ENCODE measurements at regions not wholly inside any gene's neighbourhood (a gene's known extent, or its start where the extent isn't known, plus 50 kb on each side); places are given as distances from the start of the nearest gene placed in this dataset.
A peak's percentile ranks its signal among the peaks of the same experiment; 100 is the strongest.

- TF ChIP-seq ZFP1 (CRISPR knock-in tag; IDR thresholded peaks at IDR 0.05) (no peak), MAFK (conservative IDR thresholded peaks at IDR 0.05 in 1 of 2, IDR thresholded peaks at IDR 0.05 in 1 of 2; ENCODE audit: low read length in 2 of 2) (peak; percentile 79 to 89), MAFF (IDR thresholded peaks at IDR 0.05; ENCODE audit: low read depth, low read length) (peak; percentile 83)
- Histone ChIP-seq H3K4me1 (ENCODE audit: insufficient read depth, low read length) (no peaks in the 10 kb centered on the region), H3K79me2 (ENCODE audit: insufficient read depth, low read length) (no peaks in the 10 kb centered on the region), H3K9me3 (ENCODE audit: low read length) (peaks cover 19% of the 10 kb centered on the region), H3K4me3 (replicated peaks in 1 of 3; ENCODE audit: insufficient read depth in 1 of 3, low read depth in 2 of 3, low read length in 3 of 3) (no peak overlapping the region), H3K4me2 (ENCODE audit: low read depth, low read length) (no peak overlapping the region), H3K27ac (ENCODE audit: extremely low read length, insufficient read depth, low read length) (no peak overlapping the region), H3K36me3 (replicated peaks in 1 of 2; ENCODE audit: control insufficient read depth in 1 of 2, insufficient read depth in 2 of 2, low read length in 2 of 2) (no peaks in the 10 kb centered on the region), H3K27me3 (ENCODE audit: control insufficient read depth in 1 of 2, insufficient read depth in 2 of 2, low read length in 2 of 2) (no peaks in the 10 kb centered on the region), H2AFZ (ENCODE audit: low read length) (no peak overlapping the region), H3K9ac (ENCODE audit: insufficient read depth, low read depth, low read length) (no peak overlapping the region), H4K20me1 (ENCODE audit: insufficient read depth, low read length) (no peaks in the 10 kb centered on the region)
- WGBS (ENCODE audit: low lambda C conversion rate), result 0% methylated on average over 3 of the region's 3 CpGs
- BruUV-seq (replicated peaks), result no TSS peak
- ATAC-seq (no peak), DNase-seq (ENCODE audit: low spot score) (no peak), FAIRE-seq (no peak)
- intact Hi-C loops (cut with micrococcal nuclease; ENCODE audit: unreplicated experiment), result loop anchor here (5.0 kb wide), 1 partner anchor 101 kb away; no protein-coding TSS in a partner anchor
- CTCF ChIA-PET (ENCODE audit: low intra/inter-chr PET ratio, low total read pairs), result no interaction called here
- POLR2A ChIA-PET, result no interaction called here
- in situ Hi-C loops (cut with HindIII; ENCODE audit: extremely low pct_ligation_motif_present, low pct_unique_long_range_greater_than_20kb), result no loop called here
These were observed 56.1 kb upstream of the ZNF800 start for GRCh38 chr7:127448566-127448965.

GRCh38 chr7:127447326-127447945 lies 54.9 kb upstream of the ZNF800 start:
- Histone ChIP-seq H2AFZ (ENCODE audit: low read length) (no peak overlapping the region), H3K9ac (ENCODE audit: insufficient read depth, low read depth, low read length) (no peak overlapping the region), H3K79me2 (ENCODE audit: insufficient read depth, low read length) (no peaks in the 10 kb centered on the region), H3K4me2 (ENCODE audit: low read depth, low read length) (no peak overlapping the region), H3K27ac (ENCODE audit: extremely low read length, insufficient read depth, low read length) (no peak overlapping the region), H3K4me3 (replicated peaks in 1 of 3; ENCODE audit: insufficient read depth in 1 of 3, low read depth in 2 of 3, low read length in 3 of 3) (no peak overlapping the region), H3K36me3 (replicated peaks in 1 of 2; ENCODE audit: control insufficient read depth in 1 of 2, insufficient read depth in 2 of 2, low read length in 2 of 2) (no peaks in the 10 kb centered on the region), H3K27me3 (ENCODE audit: control insufficient read depth in 1 of 2, insufficient read depth in 2 of 2, low read length in 2 of 2) (no peaks in the 10 kb centered on the region), H3K9me3 (ENCODE audit: low read length) (peaks cover 19% of the 10 kb centered on the region), H3K4me1 (ENCODE audit: insufficient read depth, low read length) (no peaks in the 10 kb centered on the region), H4K20me1 (ENCODE audit: insufficient read depth, low read length) (no peaks in the 10 kb centered on the region)
- no TSS peak for BruUV-seq (replicated peaks)
- intact Hi-C loops (cut with micrococcal nuclease; ENCODE audit: unreplicated experiment), result loop anchor here (5.0 kb wide), 1 partner anchor 100 kb away; no protein-coding TSS in a partner anchor
- no CpG with 5 or more reads among the region's 1 CpG for WGBS (ENCODE audit: low lambda C conversion rate)
- peak; percentile 23 for FAIRE-seq
- CTCF ChIA-PET (ENCODE audit: low intra/inter-chr PET ratio, low total read pairs), result interaction anchor here (1.4 kb wide), 1 partner anchor 100 kb away, joined by 6 read pairs; no protein-coding TSS in a partner anchor
- peak; percentile 64 for DNase-seq (ENCODE audit: low spot score)
- TF ChIP-seq STAG1 (CRISPR knock-in tag; IDR thresholded peaks at IDR 0.05), result peak; percentile 41
- TF ChIP-seq, protein P1, sequence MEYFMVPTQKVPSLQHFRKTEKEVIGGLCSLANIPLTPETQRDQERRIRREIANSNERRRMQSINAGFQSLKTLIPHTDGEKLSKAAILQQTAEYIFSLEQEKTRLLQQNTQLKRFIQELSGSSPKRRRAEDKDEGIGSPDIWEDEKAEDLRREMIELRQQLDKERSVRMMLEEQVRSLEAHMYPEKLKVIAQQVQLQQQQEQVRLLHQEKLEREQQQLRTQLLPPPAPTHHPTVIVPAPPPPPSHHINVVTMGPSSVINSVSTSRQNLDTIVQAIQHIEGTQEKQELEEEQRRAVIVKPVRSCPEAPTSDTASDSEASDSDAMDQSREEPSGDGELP (IDR thresholded peaks at IDR 0.05; ENCODE audit: borderline replicate concordance, low read depth), result peak; percentile 30; the same call in 1 of the 2 replicates
- peak; percentile 29; the same call in 1 of the 2 replicates for TF ChIP-seq ZMYM4 (CRISPR knock-in tag; IDR thresholded peaks at IDR 0.05)
- no peak for TF ChIP-seq TBL1XR1 (IDR thresholded peaks at IDR 0.05; ENCODE audit: borderline replicate concordance, low read length, partially characterized antibody)
- TF ChIP-seq, protein P2, sequence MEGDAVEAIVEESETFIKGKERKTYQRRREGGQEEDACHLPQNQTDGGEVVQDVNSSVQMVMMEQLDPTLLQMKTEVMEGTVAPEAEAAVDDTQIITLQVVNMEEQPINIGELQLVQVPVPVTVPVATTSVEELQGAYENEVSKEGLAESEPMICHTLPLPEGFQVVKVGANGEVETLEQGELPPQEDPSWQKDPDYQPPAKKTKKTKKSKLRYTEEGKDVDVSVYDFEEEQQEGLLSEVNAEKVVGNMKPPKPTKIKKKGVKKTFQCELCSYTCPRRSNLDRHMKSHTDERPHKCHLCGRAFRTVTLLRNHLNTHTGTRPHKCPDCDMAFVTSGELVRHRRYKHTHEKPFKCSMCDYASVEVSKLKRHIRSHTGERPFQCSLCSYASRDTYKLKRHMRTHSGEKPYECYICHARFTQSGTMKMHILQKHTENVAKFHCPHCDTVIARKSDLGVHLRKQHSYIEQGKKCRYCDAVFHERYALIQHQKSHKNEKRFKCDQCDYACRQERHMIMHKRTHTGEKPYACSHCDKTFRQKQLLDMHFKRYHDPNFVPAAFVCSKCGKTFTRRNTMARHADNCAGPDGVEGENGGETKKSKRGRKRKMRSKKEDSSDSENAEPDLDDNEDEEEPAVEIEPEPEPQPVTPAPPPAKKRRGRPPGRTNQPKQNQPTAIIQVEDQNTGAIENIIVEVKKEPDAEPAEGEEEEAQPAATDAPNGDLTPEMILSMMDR (CRISPR knock-in tag; IDR thresholded peaks at IDR 0.05), result peak; percentile 47
- no peak for TF ChIP-seq FOXA1 (IDR thresholded peaks at IDR 0.05)
- TF ChIP-seq FOXA1 (CRISPR knock-in tag; IDR thresholded peaks at IDR 0.05), result 0 out of 2 replicates have a peak, but pooled peaks have one; percentile 36
- TF ChIP-seq, protein P3, sequence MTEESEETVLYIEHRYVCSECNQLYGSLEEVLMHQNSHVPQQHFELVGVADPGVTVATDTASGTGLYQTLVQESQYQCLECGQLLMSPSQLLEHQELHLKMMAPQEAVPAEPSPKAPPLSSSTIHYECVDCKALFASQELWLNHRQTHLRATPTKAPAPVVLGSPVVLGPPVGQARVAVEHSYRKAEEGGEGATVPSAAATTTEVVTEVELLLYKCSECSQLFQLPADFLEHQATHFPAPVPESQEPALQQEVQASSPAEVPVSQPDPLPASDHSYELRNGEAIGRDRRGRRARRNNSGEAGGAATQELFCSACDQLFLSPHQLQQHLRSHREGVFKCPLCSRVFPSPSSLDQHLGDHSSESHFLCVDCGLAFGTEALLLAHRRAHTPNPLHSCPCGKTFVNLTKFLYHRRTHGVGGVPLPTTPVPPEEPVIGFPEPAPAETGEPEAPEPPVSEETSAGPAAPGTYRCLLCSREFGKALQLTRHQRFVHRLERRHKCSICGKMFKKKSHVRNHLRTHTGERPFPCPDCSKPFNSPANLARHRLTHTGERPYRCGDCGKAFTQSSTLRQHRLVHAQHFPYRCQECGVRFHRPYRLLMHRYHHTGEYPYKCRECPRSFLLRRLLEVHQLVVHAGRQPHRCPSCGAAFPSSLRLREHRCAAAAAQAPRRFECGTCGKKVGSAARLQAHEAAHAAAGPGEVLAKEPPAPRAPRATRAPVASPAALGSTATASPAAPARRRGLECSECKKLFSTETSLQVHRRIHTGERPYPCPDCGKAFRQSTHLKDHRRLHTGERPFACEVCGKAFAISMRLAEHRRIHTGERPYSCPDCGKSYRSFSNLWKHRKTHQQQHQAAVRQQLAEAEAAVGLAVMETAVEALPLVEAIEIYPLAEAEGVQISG (CRISPR knock-in tag; IDR thresholded peaks at IDR 0.05), result peak; percentile 78
- peak; percentile 98; the same call in 1 of the 2 replicates for TF ChIP-seq ZFP1 (CRISPR knock-in tag; IDR thresholded peaks at IDR 0.05)
- no peak for TF ChIP-seq ZNF335 (CRISPR knock-in tag; IDR thresholded peaks at IDR 0.05)
- TF ChIP-seq ZNF12 (CRISPR knock-in tag; IDR thresholded peaks at IDR 0.05), result no peak
- POLR2A ChIA-PET, result no interaction called here
- in situ Hi-C loops (cut with HindIII; ENCODE audit: extremely low pct_ligation_motif_present, low pct_unique_long_range_greater_than_20kb), result no loop called here
- peak; percentile 98 for ATAC-seq
